Hematopoietic multipotent progenitor cell (in vitro differentiated cells): ENCODE measurements at regions not wholly inside any gene's neighbourhood (a gene's known extent, or its start where the extent isn't known, plus 50 kb on each side); places are given as distances from the start of the nearest gene placed in this dataset.

Source experiments
- DNase-seq, 3 donors: peaks; one replicate each; pipeline ENCODE4 v3.0.0-alpha.2; 2011 to 2015; ENCODE audit warnings: low read depth in 2 of 3, low spot score in 2 of 3

GRCh38 chr1:37267111-37267835 is 207.1 kb upstream of the ZC3H12A start:
- DNase-seq: no peak

DNA sequence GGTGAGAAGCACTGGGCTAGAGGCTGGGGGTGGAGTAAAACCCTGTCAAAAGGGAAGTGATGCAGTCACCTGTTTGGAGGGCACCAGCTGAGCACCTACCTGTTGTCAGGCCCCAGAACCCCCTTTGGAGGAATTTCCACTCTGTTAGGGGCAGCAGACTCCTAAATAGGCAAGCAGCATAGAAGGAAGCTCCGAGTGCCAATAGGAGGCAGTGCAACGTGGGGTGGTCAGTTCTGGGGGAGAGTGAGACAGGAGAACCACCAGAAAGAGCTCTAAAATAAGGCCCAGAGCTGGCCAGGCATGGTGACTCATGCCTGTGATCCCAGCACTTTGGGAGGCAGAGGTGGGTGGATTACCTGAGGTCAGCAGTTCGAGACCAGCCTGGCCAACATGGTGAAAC is 203.7 kb upstream of the ZC3H12A start:
- no peak for DNase-seq

DNA sequence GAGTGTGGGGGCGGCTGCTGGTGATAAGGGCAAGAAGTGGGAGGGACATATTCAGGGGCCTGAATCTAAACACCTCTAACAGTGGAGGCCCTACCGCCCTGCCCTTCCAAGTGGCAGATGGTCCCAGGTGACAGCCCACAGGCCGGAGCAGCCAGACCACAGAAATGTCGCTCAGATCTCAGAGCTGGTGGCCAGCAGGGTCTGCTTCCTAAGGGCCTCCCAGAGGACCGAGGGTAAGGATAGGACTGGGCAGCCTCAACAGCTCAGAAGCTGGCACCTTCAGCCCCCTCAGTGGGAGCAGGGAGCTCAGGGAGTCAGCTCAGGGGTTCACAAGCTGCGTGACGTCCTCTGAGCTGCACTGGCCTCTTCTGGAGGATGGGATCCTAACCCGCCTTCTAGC is 201.8 kb upstream of the ZC3H12A start:
- no peak for DNase-seq

- DNase-seq: no peak
Measured at GRCh38 chr1:37274486-37274885, 199.9 kb upstream of the ZC3H12A start.

GRCh38 chr1:37274938-37275631 is 199.3 kb upstream of the ZC3H12A start:
- no peak for DNase-seq

GRCh38 chr1:37277366-37277765 is 197.0 kb upstream of the ZC3H12A start:
- DNase-seq: no peak

GRCh38 chr1:37281354-37281753 is 193.0 kb upstream of the ZC3H12A start:
- no peak for DNase-seq

DNA sequence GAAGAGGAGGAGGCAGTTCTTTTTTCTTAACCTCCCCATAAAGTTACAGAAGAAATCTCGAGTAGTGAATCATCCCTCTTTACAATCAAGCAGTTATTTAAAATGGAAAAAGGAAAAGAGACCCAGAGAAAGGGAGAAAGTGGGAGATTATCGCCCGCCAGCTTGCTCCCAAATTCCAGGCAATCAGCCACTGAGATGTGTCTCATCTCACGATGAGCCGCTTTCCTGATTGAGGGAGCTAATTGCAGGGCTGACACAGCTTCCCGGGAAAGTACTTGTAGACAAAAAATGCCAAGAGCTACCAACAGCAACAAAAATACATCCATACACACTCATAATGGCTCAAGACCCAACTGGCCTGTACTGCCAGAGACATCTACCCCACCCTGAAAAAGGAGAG is 191.6 kb upstream of the ZC3H12A start:
- DNase-seq: no peak

DNA sequence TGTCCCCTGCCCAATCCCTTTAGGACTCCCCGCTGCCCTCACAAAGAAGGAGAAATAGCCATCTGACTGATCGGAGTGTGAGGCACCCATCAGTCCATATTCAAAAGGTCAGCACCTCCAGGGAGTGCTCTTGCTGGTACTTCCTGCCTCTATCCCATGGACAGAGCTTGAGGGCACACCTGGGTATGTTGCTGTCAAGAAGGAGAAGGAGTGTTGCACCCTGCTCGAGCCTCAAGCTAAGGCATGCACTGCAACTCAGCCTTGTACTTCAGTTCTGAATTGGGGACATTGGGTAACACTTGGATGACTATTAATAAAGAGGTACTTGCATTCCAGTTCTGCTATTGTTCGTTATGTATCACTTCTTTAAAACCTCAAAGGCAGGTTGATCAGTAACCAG is 190.3 kb upstream of the ZC3H12A start:
- no peak for DNase-seq

DNA sequence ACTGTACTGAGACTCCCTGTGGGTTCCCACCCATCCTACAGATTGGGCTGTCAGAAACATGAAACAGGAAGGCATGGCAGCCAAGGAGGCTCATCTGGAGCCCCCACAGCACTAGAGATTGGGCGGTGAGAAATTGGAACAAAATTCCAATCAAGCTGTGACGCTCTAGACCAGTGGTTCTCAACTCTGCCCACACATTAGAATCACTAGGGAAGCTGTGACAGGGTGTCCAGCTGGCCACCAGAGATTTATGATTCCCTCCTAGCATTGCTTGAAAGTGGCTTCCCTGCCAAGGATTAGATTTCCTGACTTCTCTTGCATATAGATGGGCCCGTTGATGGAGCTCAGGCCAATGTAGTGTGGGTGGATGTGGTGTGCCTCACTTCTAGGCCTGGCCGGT is 187.5 kb upstream of the ZC3H12A start:
- DNase-seq: no peak

DNA sequence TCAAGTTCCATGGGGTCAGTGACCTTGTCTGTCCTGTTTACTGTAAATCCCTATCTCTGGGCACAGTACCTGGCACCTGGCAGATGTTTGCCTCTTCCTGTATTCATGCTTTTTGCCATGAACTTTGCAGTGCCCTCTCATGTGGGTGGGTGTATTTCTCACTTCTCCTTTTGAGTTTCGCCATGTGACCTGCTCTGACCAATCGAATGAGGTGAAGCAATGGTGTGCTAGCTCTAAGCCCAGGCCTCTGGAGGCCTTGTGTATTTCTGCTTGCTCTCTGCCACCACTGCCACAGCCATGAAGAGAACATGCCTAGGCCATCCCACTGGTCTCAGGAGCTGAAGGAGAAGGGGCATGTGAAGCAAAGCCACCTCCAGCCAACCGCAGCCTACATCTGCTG is 185.5 kb upstream of the ZC3H12A start:
- DNase-seq: peak in 2 of 3 donors; percentile 8 to 48

DNA sequence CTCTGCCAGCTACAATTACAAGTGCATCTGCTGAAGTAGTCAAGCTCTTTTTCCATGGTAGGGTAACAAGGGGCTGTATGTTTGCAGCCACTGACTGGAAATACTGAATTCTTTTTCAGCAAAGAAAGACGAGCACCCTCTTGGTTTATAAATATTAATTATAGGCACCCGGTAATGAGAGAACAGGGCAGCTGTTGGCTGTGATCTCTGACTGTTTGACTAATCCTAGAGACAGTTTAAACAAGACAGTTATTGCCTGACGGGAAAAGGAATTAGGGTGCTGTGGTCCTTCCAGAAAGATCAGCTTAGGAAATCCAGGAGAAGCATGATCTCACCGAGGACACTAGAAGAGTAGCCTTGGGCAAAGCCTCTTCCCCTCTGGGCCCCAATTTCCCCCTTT is 183.7 kb upstream of the ZC3H12A start:
- DNase-seq: no peak

DNA sequence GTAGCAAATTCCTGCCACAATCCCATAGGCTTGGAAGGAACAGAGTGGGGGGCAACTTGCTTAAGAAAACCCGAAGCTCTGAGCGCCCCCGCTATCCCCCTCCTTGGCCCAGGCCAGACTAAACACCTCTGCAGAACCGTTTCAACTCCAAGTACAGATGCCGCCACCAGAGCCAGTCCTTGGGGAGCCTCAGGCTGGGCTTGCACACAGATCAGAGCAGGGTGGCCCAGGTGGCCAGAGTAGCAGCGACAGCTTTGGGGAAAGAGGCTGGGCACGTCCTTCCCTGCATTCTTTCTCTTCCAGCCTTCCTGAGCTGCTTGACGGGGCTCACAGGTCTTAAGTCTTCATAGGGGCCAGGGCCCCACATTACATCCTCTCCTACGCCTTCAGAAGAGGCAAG is 181.6 kb upstream of the ZC3H12A start:
- DNase-seq: no peak

DNA sequence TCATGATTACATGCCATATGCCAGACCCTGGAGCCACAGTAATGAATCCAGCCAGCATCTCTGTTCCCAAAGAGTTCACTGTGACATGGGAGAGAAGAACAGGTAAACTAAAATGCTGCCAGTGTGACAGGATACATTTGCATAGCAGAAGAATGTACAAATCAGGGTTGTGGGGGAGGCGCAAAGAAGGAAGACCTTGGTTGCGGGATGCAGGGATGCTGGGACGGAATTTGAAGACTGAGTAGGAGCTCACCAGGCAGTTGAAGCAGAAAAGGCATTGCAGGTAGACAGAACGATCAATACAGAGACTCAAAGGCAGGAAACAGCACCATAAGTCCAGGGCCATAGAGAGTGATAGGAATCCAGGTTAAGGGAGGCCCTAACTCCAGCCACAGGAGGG is 180.3 kb upstream of the ZC3H12A start:
- DNase-seq: no peak

- DNase-seq: no peak
Measured at GRCh38 chr1:37294529-37294928, 179.9 kb upstream of the ZC3H12A start.

GRCh38 chr1:37298769-37299168 is 175.6 kb upstream of the ZC3H12A start:
- DNase-seq: no peak

DNA sequence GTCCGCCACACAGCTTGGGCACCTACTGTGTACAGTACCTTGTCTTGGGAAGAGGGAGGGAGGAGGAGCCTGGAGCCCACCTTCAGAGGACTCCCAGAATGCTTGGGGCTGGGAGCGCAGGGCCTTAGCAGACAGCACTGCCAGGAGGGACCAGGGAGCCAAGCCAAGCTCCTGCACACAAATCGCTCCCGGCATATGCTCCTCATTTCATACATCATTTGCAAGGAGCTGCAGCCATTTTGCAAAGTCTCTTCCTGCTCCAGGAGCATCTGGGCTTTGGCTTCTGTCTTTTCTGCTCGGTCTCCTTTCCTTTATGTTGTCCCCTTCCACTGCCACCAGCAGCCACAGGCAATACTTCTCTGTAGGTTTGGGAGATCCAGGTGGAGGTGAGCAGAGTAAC is 175.2 kb upstream of the ZC3H12A start:
- DNase-seq: no peak

DNA sequence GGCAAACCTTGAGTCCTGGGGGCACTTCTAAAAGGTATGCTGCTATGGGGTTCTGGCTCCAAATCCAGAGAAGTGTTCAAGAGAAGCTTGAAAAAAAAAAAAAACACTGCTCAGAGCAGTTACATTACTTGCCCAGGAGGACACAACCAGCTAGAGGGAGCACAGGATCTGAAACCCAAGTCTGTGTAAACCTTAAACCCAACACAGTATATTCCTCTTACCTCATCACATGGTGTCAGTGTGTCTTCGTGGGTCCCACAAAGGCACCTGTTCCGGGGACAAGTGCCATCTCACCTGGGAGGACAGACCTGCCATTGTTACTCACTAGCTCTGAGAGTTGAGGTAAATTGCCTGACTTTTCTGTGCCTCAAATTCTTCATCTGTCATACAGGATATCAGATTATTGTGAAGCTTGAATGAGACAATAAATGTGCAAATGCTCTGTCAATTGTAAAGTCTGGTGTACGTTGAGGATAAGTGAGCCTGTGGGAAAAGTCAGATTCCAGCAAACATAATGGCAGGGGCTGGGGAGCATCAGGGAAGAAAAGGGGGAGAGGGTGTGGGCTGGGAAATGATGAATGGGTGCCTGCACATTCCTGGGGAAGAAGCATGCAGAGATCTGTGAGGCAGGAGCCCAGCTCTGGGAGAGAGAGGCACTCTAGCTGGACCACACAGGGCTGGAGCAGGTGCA is 170.4 kb upstream of the ZC3H12A start:
- DNase-seq: no peak

- no peak for DNase-seq
Measured at GRCh38 chr1:37305108-37305507, 169.3 kb upstream of the ZC3H12A start.

DNA sequence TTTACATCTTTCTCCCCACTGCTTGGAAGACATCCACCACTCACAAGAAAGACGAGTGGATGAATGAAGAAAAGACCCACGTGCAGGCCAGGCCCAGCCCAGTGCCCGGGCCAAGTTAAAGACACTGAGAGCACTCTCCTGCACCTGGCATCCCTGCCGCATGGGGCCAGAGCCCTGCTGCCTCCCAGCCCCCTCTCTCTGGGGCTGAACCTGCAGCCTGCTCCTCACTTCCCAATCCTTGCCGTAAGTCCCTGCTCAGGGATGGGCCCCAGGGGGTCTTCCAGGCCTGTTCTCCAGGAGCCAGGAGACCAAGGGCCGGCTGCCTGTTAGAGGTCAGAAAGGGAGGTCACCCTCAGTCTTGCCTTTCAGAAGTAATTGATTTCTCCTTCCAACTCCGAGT is 168.5 kb upstream of the ZC3H12A start:
- DNase-seq: no peak

DNA sequence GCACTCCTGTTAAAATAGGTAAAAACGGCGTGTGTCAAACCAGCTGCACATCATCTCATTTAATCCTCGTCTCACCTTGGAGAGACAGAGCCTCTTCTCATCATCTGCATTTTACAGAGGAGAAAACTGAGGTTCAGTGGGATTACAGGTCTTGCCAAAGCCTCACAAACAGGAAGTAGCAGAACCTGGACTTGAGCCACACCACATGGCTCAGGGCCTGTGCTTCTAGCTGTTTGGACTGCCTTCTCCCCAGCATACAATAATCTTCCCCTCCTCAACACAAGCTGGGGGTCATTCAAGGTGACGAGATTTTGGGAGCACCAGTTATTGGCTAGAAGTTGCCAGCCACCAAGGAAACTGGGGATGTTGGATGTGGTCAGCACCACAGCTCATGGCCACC is 167.9 kb upstream of the ZC3H12A start:
- peak in 1 of 3 donors; percentile 16 for DNase-seq

DNA sequence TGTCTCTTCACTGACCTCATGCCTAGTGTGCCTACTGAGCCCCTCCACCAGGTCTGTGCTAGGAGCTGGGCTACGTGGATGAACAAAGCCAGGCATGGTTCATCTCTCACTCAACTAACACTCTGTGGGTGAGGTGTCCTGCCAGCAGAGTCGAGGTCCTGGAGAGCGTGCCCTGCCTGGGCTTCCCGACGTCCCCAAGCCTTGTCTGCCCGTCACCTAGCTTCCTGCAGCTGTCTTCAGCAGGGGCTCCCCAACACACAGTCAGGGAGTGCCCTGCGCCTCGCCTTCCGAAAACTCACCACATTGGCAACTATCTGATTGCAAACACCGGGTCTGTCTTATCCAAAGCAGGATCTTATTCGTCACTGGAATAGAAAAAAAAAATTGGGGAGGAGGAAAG is 167.5 kb upstream of the ZC3H12A start:
- no peak for DNase-seq
